ENCODE measurements at regions not wholly inside any gene's neighbourhood (a gene's known extent, or its start where the extent isn't known, plus 50 kb on each side); places are given as distances from the start of the nearest gene placed in this dataset.

GRCh38 chr13:102993348-102993747, 72.9 kb downstream of the SLC10A2 start:
- TF ChIP-seq CTCF (IDR thresholded peaks at IDR 0.05; ENCODE audit: insufficient read depth, missing control alignments) = no peak
- DNase-seq (ENCODE audit: insufficient read length, low spot score) = no peak
- no peak for FAIRE-seq

- no peak for DNase-seq (ENCODE audit: insufficient read length, low spot score)
- TF ChIP-seq CTCF (IDR thresholded peaks at IDR 0.05; ENCODE audit: insufficient read depth, missing control alignments) = no peak
- no peak for FAIRE-seq
These were observed 82.0 kb downstream of the SLC10A2 start for GRCh38 chr13:102984210-102984609.

- TF ChIP-seq CTCF (IDR thresholded peaks at IDR 0.05; ENCODE audit: insufficient read depth, missing control alignments) = no peak
- DNase-seq (ENCODE audit: insufficient read length, low spot score) (no peak), FAIRE-seq (no peak)
These were observed 82.7 kb downstream of the SLC10A2 start for GRCh38 chr13:102983496-102983895.

GRCh38 chr13:102980331-102980982, 85.8 kb downstream of the SLC10A2 start:
- FAIRE-seq (no peak), DNase-seq (ENCODE audit: insufficient read length, low spot score) (no peak)

GRCh38 chr13:102978168-102978567, 88.0 kb downstream of the SLC10A2 start:
- TF ChIP-seq CTCF (IDR thresholded peaks at IDR 0.05; ENCODE audit: insufficient read depth, missing control alignments) = no peak
- no peak for DNase-seq (ENCODE audit: insufficient read length, low spot score)
- no peak for FAIRE-seq

More at GRCh38 chr13:102980331-102980982, 85.8 kb downstream of the SLC10A2 start:
- TF ChIP-seq CTCF (IDR thresholded peaks at IDR 0.05; ENCODE audit: insufficient read depth, missing control alignments) = no peak

- FAIRE-seq (no peak), DNase-seq (ENCODE audit: insufficient read length, low spot score) (no peak)
- TF ChIP-seq CTCF (IDR thresholded peaks at IDR 0.05; ENCODE audit: insufficient read depth, missing control alignments) = no peak
These were observed 88.7 kb downstream of the SLC10A2 start for GRCh38 chr13:102977471-102977870.

- DNase-seq (ENCODE audit: insufficient read length, low spot score) = no peak
- FAIRE-seq = no peak
- TF ChIP-seq CTCF (IDR thresholded peaks at IDR 0.05; ENCODE audit: insufficient read depth, missing control alignments) = no peak
These were observed 91.7 kb downstream of the SLC10A2 start for GRCh38 chr13:102974317-102975087.
